ENCODE measurements at regions not wholly inside any gene's neighbourhood (a gene's known extent, or its start where the extent isn't known, plus 50 kb on each side); places are given as distances from the start of the nearest gene placed in this dataset.
"Not testable (repeated sequence)": the region's sequence is repeated elsewhere in the genome, so short reads cannot be mapped to it uniquely, and the experiment has no call there.

GRCh38 chr4:153905231-153905630 lies 116.3 kb upstream of the SFRP2 start:
- intact Hi-C loops (cut with micrococcal nuclease) = no loop called here
- Mint-ChIP-seq H3K27me3 (peaks cover 3% of the 10 kb centered on the region), H3K4me3 (no peak overlapping the region), H3K27ac (no peak overlapping the region), H3K9me3 (no peaks in the 10 kb centered on the region), H3K36me3 (ENCODE audit: low read depth) (no peaks in the 10 kb centered on the region), H3K4me1 (no peaks in the 10 kb centered on the region)
- DNase-seq = no peak

- H3K4me3 Mint-ChIP-seq = no peak overlapping the region
- H3K9me3 Mint-ChIP-seq = no peaks in the 10 kb centered on the region
- no peaks in the 10 kb centered on the region for H3K4me1 Mint-ChIP-seq
- DNase-seq = no peak
- intact Hi-C loops (cut with micrococcal nuclease) = no loop called here
- no peak overlapping the region for H3K27ac Mint-ChIP-seq
- H3K27me3 Mint-ChIP-seq = peaks cover 3% of the 10 kb centered on the region
- H3K36me3 Mint-ChIP-seq (ENCODE audit: low read depth) = no peaks in the 10 kb centered on the region
Measured at GRCh38 chr4:153904011-153904410, 115.1 kb upstream of the SFRP2 start.

- Mint-ChIP-seq H3K36me3 (ENCODE audit: low read depth) (no peaks in the 10 kb centered on the region), H3K4me1 (no peaks in the 10 kb centered on the region), H3K4me3 (no peak overlapping the region), H3K9me3 (no peaks in the 10 kb centered on the region), H3K27me3 (peaks cover 4% of the 10 kb centered on the region), H3K27ac (no peak overlapping the region)
- intact Hi-C loops (cut with micrococcal nuclease) = no loop called here
- no peak for DNase-seq
Measured at GRCh38 chr4:153901220-153901619, 112.3 kb upstream of the SFRP2 start.

- intact Hi-C loops (cut with micrococcal nuclease) = no loop called here
- Mint-ChIP-seq H3K27me3 (peaks cover 4% of the 10 kb centered on the region), H3K27ac (no peak overlapping the region), H3K4me3 (no peak overlapping the region), H3K9me3 (no peaks in the 10 kb centered on the region), H3K36me3 (ENCODE audit: low read depth) (no peaks in the 10 kb centered on the region), H3K4me1 (no peaks in the 10 kb centered on the region)
- DNase-seq = no peak
Measured at GRCh38 chr4:153900426-153900825, 111.5 kb upstream of the SFRP2 start.

- no peak for DNase-seq
- no peaks in the 10 kb centered on the region for H3K4me1 Mint-ChIP-seq
- no peaks in the 10 kb centered on the region for H3K36me3 Mint-ChIP-seq (ENCODE audit: low read depth)
- peaks cover 2% of the 10 kb centered on the region for H3K27me3 Mint-ChIP-seq
- no peak overlapping the region for H3K27ac Mint-ChIP-seq
- intact Hi-C loops (cut with micrococcal nuclease) = no loop called here
- no peaks in the 10 kb centered on the region for H3K9me3 Mint-ChIP-seq
- H3K4me3 Mint-ChIP-seq = no peak overlapping the region
Measured at GRCh38 chr4:153890761-153891160, 101.9 kb upstream of the SFRP2 start.

DNA sequence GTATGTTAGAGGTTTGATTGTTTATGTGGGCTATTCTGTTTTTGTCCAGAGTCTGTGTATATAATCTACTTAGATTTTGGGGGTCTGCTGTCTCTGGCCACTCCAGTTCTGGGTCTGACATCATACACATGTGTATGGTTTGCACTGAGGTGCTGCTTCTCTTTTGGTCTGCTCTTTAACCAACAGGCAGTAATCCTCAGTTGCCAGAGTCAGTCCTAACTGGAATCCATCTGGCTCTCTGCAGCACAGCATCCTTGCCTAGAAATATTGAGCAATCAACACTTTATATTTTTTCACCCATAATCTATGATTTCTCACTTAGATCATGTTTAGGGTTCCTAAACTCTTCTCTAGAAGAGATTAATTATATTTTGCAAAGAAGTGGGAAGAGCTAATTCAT lies 98.3 kb upstream of the SFRP2 start:
- no peaks in the 10 kb centered on the region for H3K27me3 Mint-ChIP-seq
- H3K4me1 Mint-ChIP-seq = no peaks in the 10 kb centered on the region
- H3K27ac Mint-ChIP-seq = no peak overlapping the region
- no peaks in the 10 kb centered on the region for H3K9me3 Mint-ChIP-seq
- no peak overlapping the region for H3K4me3 Mint-ChIP-seq
- intact Hi-C loops (cut with micrococcal nuclease) = no loop called here
- no peak for DNase-seq
- H3K36me3 Mint-ChIP-seq (ENCODE audit: low read depth) = no peaks in the 10 kb centered on the region

DNA sequence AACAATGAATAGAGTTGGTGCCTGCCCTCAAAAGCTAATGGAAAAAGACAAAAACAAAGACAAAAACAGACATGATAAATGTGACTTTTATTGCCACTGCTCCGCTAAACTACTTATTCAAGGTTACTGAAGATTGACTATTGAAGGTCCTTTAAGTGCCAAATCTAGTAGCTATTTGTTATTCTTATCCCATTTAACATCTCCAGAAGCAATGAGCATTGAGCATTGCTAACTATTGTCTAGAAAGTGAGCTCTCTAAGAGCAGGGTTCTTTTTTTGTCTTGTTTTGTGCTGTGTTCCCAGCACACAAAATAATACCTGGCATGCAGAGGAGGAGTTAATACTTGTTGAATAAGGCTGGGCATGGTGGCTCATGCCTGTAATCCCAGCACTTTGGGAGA lies 95.4 kb upstream of the SFRP2 start:
- no peaks in the 10 kb centered on the region for H3K27me3 Mint-ChIP-seq
- H3K27ac Mint-ChIP-seq = no peak overlapping the region
- intact Hi-C loops (cut with micrococcal nuclease) = no loop called here
- no peak overlapping the region for H3K4me3 Mint-ChIP-seq
- DNase-seq = no peak
- H3K4me1 Mint-ChIP-seq = no peaks in the 10 kb centered on the region
- no peaks in the 10 kb centered on the region for H3K36me3 Mint-ChIP-seq (ENCODE audit: low read depth)
- H3K9me3 Mint-ChIP-seq = peaks cover 13% of the 10 kb centered on the region

GRCh38 chr4:153880983-153881382 lies 92.1 kb upstream of the SFRP2 start:
- Mint-ChIP-seq H3K27me3 (no peaks in the 10 kb centered on the region), H3K36me3 (ENCODE audit: low read depth) (no peaks in the 10 kb centered on the region), H3K27ac (no peak overlapping the region), H3K4me1 (no peaks in the 10 kb centered on the region), H3K4me3 (no peak overlapping the region), H3K9me3 (peaks cover 19% of the 10 kb centered on the region)
- no peak for DNase-seq
- intact Hi-C loops (cut with micrococcal nuclease) = no loop called here

GRCh38 chr4:153877898-153878297 lies 89.0 kb upstream of the SFRP2 start:
- intact Hi-C loops (cut with micrococcal nuclease) = no loop called here
- H3K36me3 Mint-ChIP-seq (ENCODE audit: low read depth) = no peaks in the 10 kb centered on the region

DNA sequence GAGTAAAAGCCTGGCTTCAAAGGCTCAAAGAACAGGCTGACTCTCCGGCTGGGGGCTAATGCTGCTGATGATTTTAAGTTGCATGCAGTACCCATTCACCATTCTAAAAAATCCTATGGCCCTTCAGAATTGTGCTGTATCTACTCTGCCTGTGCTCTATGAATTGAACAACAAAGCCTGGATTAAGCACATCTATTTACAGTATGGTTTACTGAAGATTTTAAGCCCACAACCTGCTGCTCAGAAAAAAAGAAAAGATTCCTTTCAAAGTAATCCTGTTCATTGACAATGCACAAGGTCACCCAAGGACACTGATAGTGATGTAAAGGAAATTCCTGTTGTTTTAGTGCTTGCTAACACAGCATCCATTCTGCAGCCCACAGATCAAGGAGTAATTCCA lies 84.9 kb upstream of the SFRP2 start:
- Mint-ChIP-seq H3K9me3 (peaks cover 1% of the 10 kb centered on the region), H3K27ac (no peak overlapping the region), H3K4me3 (no peak overlapping the region), H3K27me3 (no peaks in the 10 kb centered on the region), H3K36me3 (ENCODE audit: low read depth) (no peaks in the 10 kb centered on the region), H3K4me1 (no peaks in the 10 kb centered on the region)
- no peak for DNase-seq
- intact Hi-C loops (cut with micrococcal nuclease) = no loop called here

More at GRCh38 chr4:153877898-153878297, 89.0 kb upstream of the SFRP2 start:
- Mint-ChIP-seq H3K4me3 (no peak overlapping the region), H3K27me3 (no peaks in the 10 kb centered on the region), H3K27ac (no peak overlapping the region), H3K9me3 (peaks cover 19% of the 10 kb centered on the region), H3K4me1 (no peaks in the 10 kb centered on the region)
- no peak for DNase-seq

GRCh38 chr4:153866766-153867165 lies 77.9 kb upstream of the SFRP2 start:
- H3K27me3 Mint-ChIP-seq; H3K36me3 Mint-ChIP-seq (ENCODE audit: low read depth); H3K27ac Mint-ChIP-seq; intact Hi-C loops (cut with micrococcal nuclease); H3K4me1 Mint-ChIP-seq; DNase-seq; H3K4me3 Mint-ChIP-seq: not testable (repeated sequence)
- peaks cover 45% of the 10 kb centered on the region for H3K9me3 Mint-ChIP-seq

DNA sequence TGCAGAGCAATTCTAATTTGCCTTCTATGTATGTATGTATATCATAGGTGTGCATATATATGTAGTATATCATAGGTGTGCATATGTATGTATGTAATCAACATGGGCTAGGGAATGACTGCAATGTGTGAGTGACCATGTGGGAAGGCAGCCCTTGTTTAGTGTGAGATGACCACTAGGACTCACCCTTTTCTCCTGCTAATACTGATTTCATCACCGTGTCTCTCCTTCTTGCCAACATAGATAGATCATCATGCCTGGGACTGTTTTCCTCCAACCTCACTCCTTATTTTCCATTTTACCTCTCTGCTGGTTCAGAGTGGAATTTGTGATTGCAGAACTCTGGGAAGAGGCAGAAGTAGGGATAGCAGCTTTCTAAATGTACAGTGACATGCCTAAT lies 63.6 kb upstream of the SFRP2 start:
- no peak for DNase-seq
- Mint-ChIP-seq H3K36me3 (ENCODE audit: low read depth) (no peaks in the 10 kb centered on the region), H3K4me1 (no peaks in the 10 kb centered on the region), H3K9me3 (peaks cover 7% of the 10 kb centered on the region), H3K27ac (no peak overlapping the region), H3K27me3 (peaks cover 3% of the 10 kb centered on the region), H3K4me3 (no peak overlapping the region)
- intact Hi-C loops (cut with micrococcal nuclease) = no loop called here

DNA sequence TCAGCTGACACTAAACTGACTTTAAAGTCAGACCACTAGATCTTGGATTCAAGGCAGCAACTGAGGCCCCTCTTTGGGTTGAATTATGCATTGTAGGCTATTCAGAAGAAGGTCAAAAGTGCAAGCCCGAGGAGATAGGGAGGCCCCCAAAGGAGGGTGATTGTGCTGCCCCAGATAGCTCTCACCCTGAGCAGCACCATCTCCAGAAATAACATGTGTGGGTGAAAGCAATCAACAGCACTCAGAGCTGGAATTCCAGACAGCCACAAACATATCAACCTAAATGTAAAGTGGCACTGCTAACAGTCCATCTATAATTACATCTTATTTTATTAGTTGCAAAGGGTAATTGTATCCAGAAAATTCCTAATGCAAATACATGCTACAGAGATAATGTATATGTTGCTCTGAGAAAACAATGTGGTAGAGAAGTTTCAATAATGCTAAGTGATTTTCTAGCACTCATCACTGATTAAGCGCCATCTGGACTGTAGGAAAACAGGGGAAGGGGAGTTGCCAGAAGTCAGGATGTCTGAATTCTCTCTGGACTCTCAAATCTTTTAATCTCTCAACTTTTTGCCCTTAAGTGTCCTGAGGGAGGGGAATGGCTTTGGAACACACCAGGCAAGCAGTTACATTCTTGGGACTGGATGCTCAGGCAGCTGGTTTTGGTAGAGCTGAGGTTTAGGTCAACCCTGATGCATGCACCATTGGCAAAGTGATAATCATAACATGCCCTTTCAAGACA lies 61.8 kb upstream of the SFRP2 start:
- Mint-ChIP-seq H3K9me3 (peaks cover 7% of the 10 kb centered on the region), H3K36me3 (ENCODE audit: low read depth) (no peaks in the 10 kb centered on the region), H3K4me3 (no peak overlapping the region), H3K27ac (no peak overlapping the region), H3K27me3 (peaks cover 3% of the 10 kb centered on the region), H3K4me1 (no peaks in the 10 kb centered on the region)
- intact Hi-C loops (cut with micrococcal nuclease) = no loop called here
- DNase-seq = no peak

- Mint-ChIP-seq H3K27me3 (peaks cover 3% of the 10 kb centered on the region), H3K9me3 (no peaks in the 10 kb centered on the region), H3K4me1 (no peaks in the 10 kb centered on the region), H3K36me3 (ENCODE audit: low read depth) (no peaks in the 10 kb centered on the region), H3K4me3 (no peak overlapping the region), H3K27ac (no peak overlapping the region)
- no peak for DNase-seq
- intact Hi-C loops (cut with micrococcal nuclease) = no loop called here
Measured at GRCh38 chr4:153844144-153844543, 55.3 kb upstream of the SFRP2 start.
